NB4 (cell line): ENCODE measurements at regions not wholly inside any gene's neighbourhood (a gene's known extent, or its start where the extent isn't known, plus 50 kb on each side); places are given as distances from the start of the nearest gene placed in this dataset.

Source experiments
- MAX ChIP-seq: IDR thresholded peaks from 2 replicates; pipeline ENCODE4 v1.6.1; 2011; ENCODE audit warnings: low read depth, low read length
- POLR2A ChIP-seq: IDR thresholded peaks from 2 replicates; pipeline ENCODE4 v1.6.1; 2011; ENCODE audit warnings: mild to moderate bottlenecking; ENCODE audit not compliant: insufficient read length; ENCODE audit errors: extremely low read depth
- TF ChIP-seq, protein P1 (sequence below): IDR thresholded peaks from one replicate; pipeline ENCODE4 v1.5.1; 2012; ENCODE audit warnings: low read depth, low read length

DNA sequence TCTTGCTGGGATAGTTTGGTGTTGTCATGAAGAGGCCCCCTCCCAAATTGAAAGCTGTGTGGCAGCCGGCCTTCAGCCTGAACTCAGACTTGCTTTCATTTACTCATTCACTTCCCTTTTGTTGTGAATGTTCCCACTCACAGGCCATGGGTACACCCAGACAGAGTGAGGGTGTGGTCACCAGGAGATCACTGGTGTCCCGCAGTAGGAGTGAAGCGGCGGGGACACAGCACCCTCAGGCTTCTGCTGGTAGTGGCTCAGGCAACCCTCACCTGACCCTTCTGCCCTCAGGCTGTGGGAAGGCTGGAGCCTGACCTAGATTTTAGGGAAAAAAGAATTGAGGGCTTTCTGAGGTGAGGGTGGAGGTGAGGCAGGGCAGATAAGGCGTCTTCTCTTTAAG is 244.4 kb downstream of the SOX2 start:
- TF ChIP-seq, protein P1, sequence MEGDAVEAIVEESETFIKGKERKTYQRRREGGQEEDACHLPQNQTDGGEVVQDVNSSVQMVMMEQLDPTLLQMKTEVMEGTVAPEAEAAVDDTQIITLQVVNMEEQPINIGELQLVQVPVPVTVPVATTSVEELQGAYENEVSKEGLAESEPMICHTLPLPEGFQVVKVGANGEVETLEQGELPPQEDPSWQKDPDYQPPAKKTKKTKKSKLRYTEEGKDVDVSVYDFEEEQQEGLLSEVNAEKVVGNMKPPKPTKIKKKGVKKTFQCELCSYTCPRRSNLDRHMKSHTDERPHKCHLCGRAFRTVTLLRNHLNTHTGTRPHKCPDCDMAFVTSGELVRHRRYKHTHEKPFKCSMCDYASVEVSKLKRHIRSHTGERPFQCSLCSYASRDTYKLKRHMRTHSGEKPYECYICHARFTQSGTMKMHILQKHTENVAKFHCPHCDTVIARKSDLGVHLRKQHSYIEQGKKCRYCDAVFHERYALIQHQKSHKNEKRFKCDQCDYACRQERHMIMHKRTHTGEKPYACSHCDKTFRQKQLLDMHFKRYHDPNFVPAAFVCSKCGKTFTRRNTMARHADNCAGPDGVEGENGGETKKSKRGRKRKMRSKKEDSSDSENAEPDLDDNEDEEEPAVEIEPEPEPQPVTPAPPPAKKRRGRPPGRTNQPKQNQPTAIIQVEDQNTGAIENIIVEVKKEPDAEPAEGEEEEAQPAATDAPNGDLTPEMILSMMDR, result no peak
- TF ChIP-seq POLR2A (no peak), MAX (no peak)
